SK-N-SH treated with all-trans-retinoic acid at 6 μM for 48 hours (cell line): ENCODE measurements at regions not wholly inside any gene's neighbourhood (a gene's known extent, or its start where the extent isn't known, plus 50 kb on each side); places are given as distances from the start of the nearest gene placed in this dataset.
"Not testable (repeated sequence)": the region's sequence is repeated elsewhere in the genome, so short reads cannot be mapped to it uniquely, and the experiment has no call there.

Source experiments
- ATAC-seq: fragments of 200-7000 bp; cut with Tn5 transposase; 3 replicates; pipeline ENCODE4 v1.9.1; 2020; ENCODE audit warnings: mild to moderate bottlenecking, moderate library complexity
- ARNTL ChIP-seq: fragments of 450-650 bp; formaldehyde crosslinking; IDR thresholded peaks from 2 replicates; pipeline ENCODE4 v1.5.0; 2020; ENCODE audit warnings: low read depth, mild to moderate bottlenecking, moderate library complexity, borderline replicate concordance
- BACH2 ChIP-seq: fragments of 250-450 bp; sonication (Bioruptor Pico); IDR thresholded peaks from 2 replicates; pipeline ENCODE4 v1.9.0; 2021; ENCODE audit warnings: mild to moderate bottlenecking, borderline replicate concordance
- CSDC2 ChIP-seq: fragments of 250-450 bp; sonication (Bioruptor Pico); IDR thresholded peaks from 2 replicates; pipeline ENCODE4 v1.5.0; 2020; ENCODE audit warnings: mild to moderate bottlenecking, moderate library complexity
- ESRRG ChIP-seq: fragments of 250-450 bp; sonication (Bioruptor Pico); IDR thresholded peaks from 2 replicates; pipeline ENCODE4 v1.6.1; 2021; ENCODE audit warnings: mild to moderate bottlenecking
- GLIS3 ChIP-seq: fragments of 250-450 bp; sonication (Bioruptor Pico); IDR thresholded peaks from 2 replicates; pipeline ENCODE4 v1.5.0; 2020; ENCODE audit warnings: mild to moderate bottlenecking, moderate library complexity
- ISL1 ChIP-seq: fragments of 250-450 bp; sonication (Bioruptor Pico); IDR thresholded peaks from 2 replicates; pipeline ENCODE4 v2.1.2; 2022; ENCODE audit warnings: mild to moderate bottlenecking, moderate library complexity
- OSR1 ChIP-seq: fragments of 250-450 bp; sonication (Bioruptor Pico); IDR thresholded peaks from 2 replicates; pipeline ENCODE4 v1.8.0; 2022; ENCODE audit warnings: moderate library complexity, mild to moderate bottlenecking, inconsistent platforms
- PPARA ChIP-seq: fragments of 250-450 bp; sonication (Bioruptor Pico); IDR thresholded peaks from 2 replicates; pipeline ENCODE4 v1.5.0; 2020; ENCODE audit warnings: mild to moderate bottlenecking, borderline replicate concordance
- RARB ChIP-seq: fragments of 250-450 bp; sonication (Bioruptor Pico); IDR thresholded peaks from 2 replicates; pipeline ENCODE4 v1.8.0; 2021; ENCODE audit warnings: mild to moderate bottlenecking, moderate library complexity
- SNAI2 ChIP-seq: fragments of 250-450 bp; sonication (Bioruptor Pico); IDR thresholded peaks from 2 replicates; pipeline ENCODE4 v1.5.0; 2020; ENCODE audit warnings: mild to moderate bottlenecking, moderate library complexity
- TCF4 ChIP-seq: fragments of 250-450 bp; sonication (Bioruptor Pico); IDR thresholded peaks from 2 replicates; pipeline ENCODE4 v1.8.0; 2021; ENCODE audit warnings: mild to moderate bottlenecking, moderate library complexity, borderline replicate concordance
- TOX ChIP-seq: fragments of 250-450 bp; sonication (Bioruptor Pico); IDR thresholded peaks from 2 replicates; pipeline ENCODE4 v1.8.0; 2021; ENCODE audit warnings: mild to moderate bottlenecking, moderate library complexity, borderline replicate concordance
- TSHZ2 ChIP-seq: fragments of 250-450 bp; sonication (Bioruptor Pico); IDR thresholded peaks from 2 replicates; pipeline ENCODE4 v1.5.0; 2020; ENCODE audit warnings: mild to moderate bottlenecking, moderate library complexity
- ZC3H10 ChIP-seq: fragments of 250-450 bp; sonication (Bioruptor Pico); IDR thresholded peaks from 2 replicates; pipeline ENCODE4 v1.5.1; 2021; ENCODE audit warnings: mild to moderate bottlenecking, moderate library complexity
- ZFP3 ChIP-seq: fragments of 250-450 bp; sonication (Bioruptor Pico); IDR thresholded peaks from 2 replicates; pipeline ENCODE4 v1.5.0; 2020; ENCODE audit warnings: mild to moderate bottlenecking, moderate library complexity
- ZFP30 ChIP-seq: fragments of 450-650 bp; formaldehyde crosslinking; IDR thresholded peaks from 2 replicates; pipeline ENCODE4 v1.5.0; 2022; ENCODE audit warnings: mild to moderate bottlenecking, moderate library complexity
- ZNF565 ChIP-seq: fragments of 450-650 bp; formaldehyde crosslinking; conservative IDR thresholded peaks from 2 replicates; pipeline ENCODE4 v1.5.0; 2020; ENCODE audit warnings: low read depth, mild to moderate bottlenecking, moderate library complexity
- ZNF8 ChIP-seq: fragments of 450-650 bp; formaldehyde crosslinking; IDR thresholded peaks from 2 replicates; pipeline ENCODE4 v1.5.0; 2020; ENCODE audit warnings: mild to moderate bottlenecking, moderate library complexity
- TF ChIP-seq, protein P1 (sequence below): fragments of 250-450 bp; sonication (Bioruptor Pico); IDR thresholded peaks from 2 replicates; pipeline ENCODE4 v1.8.0; 2020; ENCODE audit warnings: mild to moderate bottlenecking, moderate library complexity, borderline replicate concordance
- TF ChIP-seq, protein P2 (sequence below): fragments of 250-450 bp; sonication (Bioruptor Pico); IDR thresholded peaks from 2 replicates; pipeline ENCODE4 v1.5.1; 2021; ENCODE audit warnings: mild to moderate bottlenecking, moderate library complexity
- TF ChIP-seq, protein P3 (sequence below): fragments of 250-450 bp; sonication (Bioruptor Pico); IDR thresholded peaks from 2 replicates; pipeline ENCODE4 v1.8.0; 2021; ENCODE audit warnings: low read depth, mild to moderate bottlenecking, moderate library complexity, borderline replicate concordance
- TF ChIP-seq, protein P4 (sequence below): fragments of 250-450 bp; sonication (Bioruptor Pico); IDR thresholded peaks from 2 replicates; pipeline ENCODE4 v1.5.1; 2020; ENCODE audit warnings: low read depth, mild to moderate bottlenecking, moderate library complexity

DNA sequence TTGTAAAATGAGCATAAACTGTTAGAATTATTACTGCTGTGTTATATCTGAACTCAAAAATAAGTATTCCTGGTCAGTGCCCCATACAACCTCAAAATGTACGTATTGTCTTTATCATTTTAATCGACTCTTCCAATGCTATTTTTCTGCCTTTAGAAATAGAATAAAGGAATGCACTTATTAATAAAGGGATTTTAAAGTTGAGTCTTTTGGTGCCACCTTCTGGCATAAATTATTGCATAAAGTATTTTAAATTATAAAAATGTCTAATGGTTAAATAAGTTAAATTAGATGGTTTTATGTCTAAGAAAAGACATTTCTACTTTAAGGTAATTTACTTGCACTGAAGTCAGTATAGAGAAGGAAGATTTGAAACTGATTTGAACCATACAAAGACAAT, 424.0 kb upstream of the NDST4 start:
- TF ChIP-seq TOX (CRISPR knock-in tag) (no peak), RARB (CRISPR knock-in tag) (no peak), TSHZ2 (no peak), GLIS3 (CRISPR knock-in tag) (no peak), ZNF565 (no peak), ISL1 (no peak), ZFP3 (no peak), CSDC2 (CRISPR knock-in tag) (no peak), ZNF8 (CRISPR knock-in tag) (no peak), PPARA (CRISPR knock-in tag) (no peak), OSR1 (CRISPR knock-in tag) (no peak), SNAI2 (CRISPR knock-in tag) (no peak), TCF4 (CRISPR knock-in tag) (no peak), ZC3H10 (CRISPR knock-in tag) (no peak)
- TF ChIP-seq, protein P1, sequence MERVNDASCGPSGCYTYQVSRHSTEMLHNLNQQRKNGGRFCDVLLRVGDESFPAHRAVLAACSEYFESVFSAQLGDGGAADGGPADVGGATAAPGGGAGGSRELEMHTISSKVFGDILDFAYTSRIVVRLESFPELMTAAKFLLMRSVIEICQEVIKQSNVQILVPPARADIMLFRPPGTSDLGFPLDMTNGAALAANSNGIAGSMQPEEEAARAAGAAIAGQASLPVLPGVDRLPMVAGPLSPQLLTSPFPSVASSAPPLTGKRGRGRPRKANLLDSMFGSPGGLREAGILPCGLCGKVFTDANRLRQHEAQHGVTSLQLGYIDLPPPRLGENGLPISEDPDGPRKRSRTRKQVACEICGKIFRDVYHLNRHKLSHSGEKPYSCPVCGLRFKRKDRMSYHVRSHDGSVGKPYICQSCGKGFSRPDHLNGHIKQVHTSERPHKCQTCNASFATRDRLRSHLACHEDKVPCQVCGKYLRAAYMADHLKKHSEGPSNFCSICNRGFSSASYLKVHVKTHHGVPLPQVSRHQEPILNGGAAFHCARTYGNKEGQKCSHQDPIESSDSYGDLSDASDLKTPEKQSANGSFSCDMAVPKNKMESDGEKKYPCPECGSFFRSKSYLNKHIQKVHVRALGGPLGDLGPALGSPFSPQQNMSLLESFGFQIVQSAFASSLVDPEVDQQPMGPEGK (CRISPR knock-in tag) = no peak
- TF ChIP-seq, protein P2, sequence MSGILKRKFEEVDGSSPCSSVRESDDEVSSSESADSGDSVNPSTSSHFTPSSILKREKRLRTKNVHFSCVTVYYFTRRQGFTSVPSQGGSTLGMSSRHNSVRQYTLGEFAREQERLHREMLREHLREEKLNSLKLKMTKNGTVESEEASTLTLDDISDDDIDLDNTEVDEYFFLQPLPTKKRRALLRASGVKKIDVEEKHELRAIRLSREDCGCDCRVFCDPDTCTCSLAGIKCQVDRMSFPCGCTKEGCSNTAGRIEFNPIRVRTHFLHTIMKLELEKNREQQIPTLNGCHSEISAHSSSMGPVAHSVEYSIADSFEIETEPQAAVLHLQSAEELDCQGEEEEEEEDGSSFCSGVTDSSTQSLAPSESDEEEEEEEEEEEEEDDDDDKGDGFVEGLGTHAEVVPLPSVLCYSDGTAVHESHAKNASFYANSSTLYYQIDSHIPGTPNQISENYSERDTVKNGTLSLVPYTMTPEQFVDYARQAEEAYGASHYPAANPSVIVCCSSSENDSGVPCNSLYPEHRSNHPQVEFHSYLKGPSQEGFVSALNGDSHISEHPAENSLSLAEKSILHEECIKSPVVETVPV (CRISPR knock-in tag) = no peak
- TF ChIP-seq, protein P3, sequence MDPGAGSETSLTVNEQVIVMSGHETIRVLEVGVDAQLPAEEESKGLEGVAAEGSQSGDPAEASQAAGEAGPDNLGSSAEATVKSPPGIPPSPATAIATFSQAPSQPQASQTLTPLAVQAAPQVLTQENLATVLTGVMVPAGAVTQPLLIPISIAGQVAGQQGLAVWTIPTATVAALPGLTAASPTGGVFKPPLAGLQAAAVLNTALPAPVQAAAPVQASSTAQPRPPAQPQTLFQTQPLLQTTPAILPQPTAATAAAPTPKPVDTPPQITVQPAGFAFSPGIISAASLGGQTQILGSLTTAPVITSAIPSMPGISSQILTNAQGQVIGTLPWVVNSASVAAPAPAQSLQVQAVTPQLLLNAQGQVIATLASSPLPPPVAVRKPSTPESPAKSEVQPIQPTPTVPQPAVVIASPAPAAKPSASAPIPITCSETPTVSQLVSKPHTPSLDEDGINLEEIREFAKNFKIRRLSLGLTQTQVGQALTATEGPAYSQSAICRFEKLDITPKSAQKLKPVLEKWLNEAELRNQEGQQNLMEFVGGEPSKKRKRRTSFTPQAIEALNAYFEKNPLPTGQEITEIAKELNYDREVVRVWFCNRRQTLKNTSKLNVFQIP = no peak
- ATAC-seq = no peak

DNA sequence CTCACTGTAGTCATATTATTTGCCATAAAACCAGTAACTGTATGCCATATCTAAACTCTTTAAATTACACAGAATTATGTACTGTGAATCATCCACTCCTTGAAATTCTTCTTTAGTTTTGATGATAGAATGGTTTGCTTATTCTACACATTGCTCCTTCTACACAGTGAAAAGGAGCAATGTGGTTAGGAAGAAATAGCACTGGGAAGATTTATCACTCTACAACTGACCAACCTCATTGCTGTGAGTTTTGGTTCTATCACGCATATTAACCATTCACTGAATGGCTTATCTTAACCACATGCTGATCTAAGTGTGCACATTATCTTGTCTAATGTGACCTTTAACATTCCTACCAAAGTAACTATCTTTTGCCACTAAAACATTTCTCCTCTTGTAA, 415.7 kb upstream of the NDST4 start:
- ATAC-seq = no peak
- no peak for TF ChIP-seq GLIS3 (CRISPR knock-in tag)
- TF ChIP-seq, protein P3 = no peak
- no peak for TF ChIP-seq TOX (CRISPR knock-in tag)
- no peak for TF ChIP-seq TCF4 (CRISPR knock-in tag)
- TF ChIP-seq, protein P4, sequence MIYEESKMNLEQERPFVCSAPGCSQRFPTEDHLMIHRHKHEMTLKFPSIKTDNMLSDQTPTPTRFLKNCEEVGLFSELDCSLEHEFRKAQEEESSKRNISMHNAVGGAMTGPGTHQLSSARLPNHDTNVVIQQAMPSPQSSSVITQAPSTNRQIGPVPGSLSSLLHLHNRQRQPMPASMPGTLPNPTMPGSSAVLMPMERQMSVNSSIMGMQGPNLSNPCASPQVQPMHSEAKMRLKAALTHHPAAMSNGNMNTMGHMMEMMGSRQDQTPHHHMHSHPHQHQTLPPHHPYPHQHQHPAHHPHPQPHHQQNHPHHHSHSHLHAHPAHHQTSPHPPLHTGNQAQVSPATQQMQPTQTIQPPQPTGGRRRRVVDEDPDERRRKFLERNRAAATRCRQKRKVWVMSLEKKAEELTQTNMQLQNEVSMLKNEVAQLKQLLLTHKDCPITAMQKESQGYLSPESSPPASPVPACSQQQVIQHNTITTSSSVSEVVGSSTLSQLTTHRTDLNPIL = no peak
- no peak for TF ChIP-seq ESRRG (CRISPR knock-in tag)
- TF ChIP-seq ZC3H10 (CRISPR knock-in tag) = no peak
- TF ChIP-seq ZNF565 = no peak
- no peak for TF ChIP-seq PPARA (CRISPR knock-in tag)
- no peak for TF ChIP-seq ARNTL (CRISPR knock-in tag)
- TF ChIP-seq ZNF8 (CRISPR knock-in tag) = no peak
- TF ChIP-seq BACH2 (CRISPR knock-in tag) = no peak
- TF ChIP-seq SNAI2 (CRISPR knock-in tag) = no peak
- TF ChIP-seq ZFP30 (CRISPR knock-in tag) = no peak
- no peak for TF ChIP-seq TSHZ2
- TF ChIP-seq, protein P1 (CRISPR knock-in tag) = no peak
- TF ChIP-seq ZFP3 = no peak

GRCh38 chr4:115519476-115519875, 406.1 kb upstream of the NDST4 start:
- not testable (repeated sequence) for ATAC-seq
